ENCODE measurements at regions not wholly inside any gene's neighbourhood (a gene's known extent, or its start where the extent isn't known, plus 50 kb on each side); places are given as distances from the start of the nearest gene placed in this dataset.

DNA sequence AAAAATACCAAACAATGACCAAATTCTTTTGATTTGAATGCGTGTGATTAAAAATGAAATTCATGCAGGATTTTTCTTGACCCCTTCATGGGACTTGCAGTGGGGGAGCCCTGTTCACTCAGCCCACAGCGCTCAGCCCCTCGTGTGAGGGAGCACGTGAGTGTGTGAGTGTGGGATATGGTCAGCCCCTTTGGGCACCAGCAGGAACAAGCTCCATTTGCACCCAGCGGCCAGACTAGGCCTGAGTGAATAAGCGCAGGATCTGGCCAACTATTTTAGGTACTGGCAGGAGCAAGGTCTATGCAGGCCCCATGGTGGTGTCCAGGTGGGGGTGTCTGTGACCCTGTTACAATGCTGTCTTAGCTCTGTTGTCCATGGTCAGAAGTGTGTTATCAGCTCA is 1631.2 kb downstream of the BRINP3 start:
- Histone ChIP-seq H3K4me1 (ENCODE audit: control insufficient read depth in 3 of 3, insufficient read depth in 3 of 3, low read length in 3 of 3) (no peaks in the 10 kb centered on the region), H3K4me3 (ENCODE audit: low read length in 3 of 3) (no peak overlapping the region), H3K9ac (ENCODE audit: low read depth in 1 of 3, low read length in 3 of 3) (no peak overlapping the region), H3K9me3 (ENCODE audit: control insufficient read depth in 3 of 3, low read length in 3 of 3) (no peaks in the 10 kb centered on the region), H3K36me3 (ENCODE audit: control insufficient read depth in 3 of 3, insufficient read depth in 3 of 3, low read length in 3 of 3) (no peaks in the 10 kb centered on the region), H3K27ac (ENCODE audit: low read depth, low read length) (no peak overlapping the region), H3K27me3 (ENCODE audit: control insufficient read depth in 3 of 3, insufficient read depth in 3 of 3, low read length in 3 of 3) (no peaks in the 10 kb centered on the region)

DNA sequence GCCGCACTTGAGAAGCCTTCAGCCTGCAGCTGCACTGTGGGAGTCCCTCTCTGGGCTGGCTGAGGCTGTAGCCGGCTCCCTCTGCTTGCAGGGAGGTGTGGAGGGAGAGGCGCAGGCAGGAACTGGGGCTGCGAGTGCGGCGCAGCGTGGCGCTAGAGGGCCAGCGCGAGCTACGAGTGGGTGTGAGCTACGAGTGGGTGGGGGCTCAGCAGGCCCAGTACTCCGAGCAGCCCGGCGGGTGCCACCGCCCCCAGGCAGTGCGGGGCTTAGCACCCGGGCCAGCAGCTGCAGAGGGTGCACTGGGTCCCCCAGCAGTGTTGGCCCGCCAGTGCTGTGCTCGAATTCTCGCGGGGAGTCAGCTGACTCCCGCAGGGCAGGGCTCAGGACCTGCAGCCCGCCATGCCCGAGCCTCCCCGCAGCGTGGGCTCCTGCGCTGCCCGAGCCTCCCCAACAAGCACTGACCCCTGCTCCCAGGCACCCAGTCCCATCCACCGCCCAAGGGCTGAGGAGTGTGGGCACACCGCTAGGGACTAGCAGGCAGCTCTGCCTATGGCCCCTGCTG is 1620.1 kb downstream of the BRINP3 start:
- Histone ChIP-seq H3K4me3 (ENCODE audit: low read length in 3 of 3) (no peak overlapping the region), H3K9me3 (ENCODE audit: control insufficient read depth in 3 of 3, low read length in 3 of 3) (peaks cover 0 to 3% (median 0%) of the 10 kb centered on the region in 3 donors)

DNA sequence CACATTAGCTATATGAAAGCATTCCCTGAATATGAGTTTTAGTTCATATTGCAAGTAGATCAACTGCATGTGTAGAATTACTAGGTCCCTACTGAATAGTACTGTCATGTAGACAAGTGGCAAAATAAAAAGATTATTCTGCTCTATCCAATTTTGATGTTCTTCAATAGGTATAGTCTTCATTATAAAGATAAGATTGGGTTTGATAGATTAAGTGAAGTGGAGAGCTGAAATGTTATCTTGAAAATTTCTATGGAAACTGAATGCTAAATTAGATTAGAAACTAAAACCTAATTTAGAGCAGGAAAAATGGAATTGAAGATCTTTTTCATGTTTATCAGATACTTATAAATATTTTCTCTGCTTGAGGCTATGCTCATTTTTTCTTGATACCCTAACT is 1610.0 kb downstream of the BRINP3 start:
- Histone ChIP-seq H3K36me3 (ENCODE audit: control insufficient read depth in 3 of 3, insufficient read depth in 3 of 3, low read length in 3 of 3) (no peaks in the 10 kb centered on the region), H3K4me1 (ENCODE audit: control insufficient read depth in 3 of 3, insufficient read depth in 3 of 3, low read length in 3 of 3) (no peaks in the 10 kb centered on the region), H3K4me3 (ENCODE audit: low read length in 3 of 3) (no peak overlapping the region), H3K9ac (ENCODE audit: low read depth in 1 of 3, low read length in 3 of 3) (no peak overlapping the region), H3K9me3 (ENCODE audit: control insufficient read depth in 3 of 3, low read length in 3 of 3) (no peaks in the 10 kb centered on the region), H3K27me3 (ENCODE audit: control insufficient read depth in 3 of 3, insufficient read depth in 3 of 3, low read length in 3 of 3) (no peaks in the 10 kb centered on the region), H3K27ac (ENCODE audit: low read depth, low read length) (no peak overlapping the region)

More for the DNA sequence above, 1620.1 kb downstream of the BRINP3 start:
- H3K9ac ChIP-seq (ENCODE audit: low read depth in 1 of 3, low read length in 3 of 3): no peak overlapping the region
- H3K4me1 ChIP-seq (ENCODE audit: control insufficient read depth in 3 of 3, insufficient read depth in 3 of 3, low read length in 3 of 3): no peaks in the 10 kb centered on the region
- H3K27ac ChIP-seq (ENCODE audit: low read depth, low read length): no peak overlapping the region
- H3K36me3 ChIP-seq (ENCODE audit: control insufficient read depth in 3 of 3, insufficient read depth in 3 of 3, low read length in 3 of 3): no peaks in the 10 kb centered on the region
- no peaks in the 10 kb centered on the region for H3K27me3 ChIP-seq (ENCODE audit: control insufficient read depth in 3 of 3, insufficient read depth in 3 of 3, low read length in 3 of 3)

GRCh38 chr1:188871164-188871563 is 1606.5 kb downstream of the BRINP3 start:
- Histone ChIP-seq H3K27me3 (ENCODE audit: control insufficient read depth in 3 of 3, insufficient read depth in 3 of 3, low read length in 3 of 3) (no peaks in the 10 kb centered on the region), H3K9me3 (ENCODE audit: control insufficient read depth in 3 of 3, low read length in 3 of 3) (peaks cover 0 to 2% (median 0%) of the 10 kb centered on the region in 3 donors), H3K4me1 (ENCODE audit: control insufficient read depth in 3 of 3, insufficient read depth in 3 of 3, low read length in 3 of 3) (no peaks in the 10 kb centered on the region), H3K9ac (ENCODE audit: low read depth in 1 of 3, low read length in 3 of 3) (no peak overlapping the region), H3K36me3 (ENCODE audit: control insufficient read depth in 3 of 3, insufficient read depth in 3 of 3, low read length in 3 of 3) (no peaks in the 10 kb centered on the region), H3K4me3 (ENCODE audit: low read length in 3 of 3) (no peak overlapping the region), H3K27ac (ENCODE audit: low read depth, low read length) (no peak overlapping the region)

DNA sequence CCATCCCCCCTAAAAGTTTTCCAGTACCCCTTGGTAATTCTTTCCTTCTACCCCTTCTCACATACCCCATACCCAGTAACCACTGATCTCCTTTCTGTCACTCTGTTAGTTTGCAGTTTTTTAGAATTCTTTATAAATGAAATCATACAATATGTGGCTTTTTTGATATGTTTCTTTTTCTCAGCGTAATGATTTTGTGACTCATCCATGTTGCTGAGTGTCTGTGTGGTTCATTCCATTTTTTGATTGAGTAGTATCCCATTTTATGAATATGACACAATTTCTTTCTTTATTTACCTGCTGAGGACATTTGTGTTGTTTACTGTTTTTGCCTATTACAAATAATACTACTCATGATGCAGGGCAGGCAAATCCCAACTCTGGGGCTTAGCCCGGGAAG is 1605.3 kb downstream of the BRINP3 start:
- H3K27me3 ChIP-seq (ENCODE audit: control insufficient read depth in 3 of 3, insufficient read depth in 3 of 3, low read length in 3 of 3): no peaks in the 10 kb centered on the region
- H3K9me3 ChIP-seq (ENCODE audit: control insufficient read depth in 3 of 3, low read length in 3 of 3): peaks cover 0 to 2% (median 0%) of the 10 kb centered on the region in 3 donors
- H3K9ac ChIP-seq (ENCODE audit: low read depth in 1 of 3, low read length in 3 of 3): no peak overlapping the region

DNA sequence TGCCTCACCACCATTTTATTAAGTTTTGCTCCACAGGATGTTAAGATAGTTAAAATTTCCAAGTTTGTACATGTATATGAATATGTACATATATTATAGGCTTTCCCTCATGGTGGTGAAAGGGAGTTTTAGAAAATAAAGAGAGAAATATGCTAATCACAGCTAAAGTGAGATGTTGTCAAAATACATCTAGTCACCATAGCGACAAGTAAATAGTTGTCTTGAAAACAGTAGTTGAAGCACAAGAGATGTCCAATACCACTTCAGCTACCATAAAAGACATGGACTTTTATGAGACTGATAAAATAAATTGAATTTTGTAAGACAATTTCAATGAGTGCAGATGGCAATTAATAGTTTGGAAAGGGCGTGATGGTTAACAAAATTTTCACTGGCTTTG is 1600.0 kb downstream of the BRINP3 start:
- no peaks in the 10 kb centered on the region for H3K27me3 ChIP-seq (ENCODE audit: control insufficient read depth in 3 of 3, insufficient read depth in 3 of 3, low read length in 3 of 3)
- H3K4me3 ChIP-seq (ENCODE audit: low read length in 3 of 3): no peak overlapping the region
- no peak overlapping the region for H3K27ac ChIP-seq (ENCODE audit: low read depth, low read length)
- H3K36me3 ChIP-seq (ENCODE audit: control insufficient read depth in 3 of 3, insufficient read depth in 3 of 3, low read length in 3 of 3): no peaks in the 10 kb centered on the region
- H3K9me3 ChIP-seq (ENCODE audit: control insufficient read depth in 3 of 3, low read length in 3 of 3): peaks cover 0 to 2% (median 0%) of the 10 kb centered on the region in 3 donors
- no peak overlapping the region for H3K9ac ChIP-seq (ENCODE audit: low read depth in 1 of 3, low read length in 3 of 3)
- H3K4me1 ChIP-seq (ENCODE audit: control insufficient read depth in 3 of 3, insufficient read depth in 3 of 3, low read length in 3 of 3): no peaks in the 10 kb centered on the region

More for the DNA sequence above, 1605.3 kb downstream of the BRINP3 start:
- Histone ChIP-seq H3K36me3 (ENCODE audit: control insufficient read depth in 3 of 3, insufficient read depth in 3 of 3, low read length in 3 of 3) (no peaks in the 10 kb centered on the region), H3K27ac (ENCODE audit: low read depth, low read length) (no peak overlapping the region), H3K4me1 (ENCODE audit: control insufficient read depth in 3 of 3, insufficient read depth in 3 of 3, low read length in 3 of 3) (no peaks in the 10 kb centered on the region), H3K4me3 (ENCODE audit: low read length in 3 of 3) (no peak overlapping the region)

GRCh38 chr1:188888386-188888785 is 1589.3 kb downstream of the BRINP3 start:
- Histone ChIP-seq H3K4me3 (ENCODE audit: low read length in 3 of 3) (no peak overlapping the region), H3K4me1 (ENCODE audit: control insufficient read depth in 3 of 3, insufficient read depth in 3 of 3, low read length in 3 of 3) (no peaks in the 10 kb centered on the region), H3K27me3 (ENCODE audit: control insufficient read depth in 3 of 3, insufficient read depth in 3 of 3, low read length in 3 of 3) (no peaks in the 10 kb centered on the region), H3K27ac (ENCODE audit: low read depth, low read length) (no peak overlapping the region), H3K36me3 (ENCODE audit: control insufficient read depth in 3 of 3, insufficient read depth in 3 of 3, low read length in 3 of 3) (no peaks in the 10 kb centered on the region), H3K9ac (ENCODE audit: low read depth in 1 of 3, low read length in 3 of 3) (no peak overlapping the region), H3K9me3 (ENCODE audit: control insufficient read depth in 3 of 3, low read length in 3 of 3) (no peaks in the 10 kb centered on the region)

- Histone ChIP-seq H3K4me3 (ENCODE audit: low read length in 3 of 3) (no peak overlapping the region), H3K9me3 (ENCODE audit: control insufficient read depth in 3 of 3, low read length in 3 of 3) (no peaks in the 10 kb centered on the region), H3K4me1 (ENCODE audit: control insufficient read depth in 3 of 3, insufficient read depth in 3 of 3, low read length in 3 of 3) (no peaks in the 10 kb centered on the region), H3K27ac (ENCODE audit: low read depth, low read length) (no peak overlapping the region), H3K27me3 (ENCODE audit: control insufficient read depth in 3 of 3, insufficient read depth in 3 of 3, low read length in 3 of 3) (no peaks in the 10 kb centered on the region), H3K36me3 (ENCODE audit: control insufficient read depth in 3 of 3, insufficient read depth in 3 of 3, low read length in 3 of 3) (no peaks in the 10 kb centered on the region), H3K9ac (ENCODE audit: low read depth in 1 of 3, low read length in 3 of 3) (no peak overlapping the region)
Observed at GRCh38 chr1:188889166-188889565, 1588.5 kb downstream of the BRINP3 start.

GRCh38 chr1:188891958-188892357 is 1585.7 kb downstream of the BRINP3 start:
- H3K4me1 ChIP-seq (ENCODE audit: control insufficient read depth in 3 of 3, insufficient read depth in 3 of 3, low read length in 3 of 3): no peaks in the 10 kb centered on the region
- H3K27me3 ChIP-seq (ENCODE audit: control insufficient read depth in 3 of 3, insufficient read depth in 3 of 3, low read length in 3 of 3): no peaks in the 10 kb centered on the region
- no peaks in the 10 kb centered on the region for H3K9me3 ChIP-seq (ENCODE audit: control insufficient read depth in 3 of 3, low read length in 3 of 3)
- no peaks in the 10 kb centered on the region for H3K36me3 ChIP-seq (ENCODE audit: control insufficient read depth in 3 of 3, insufficient read depth in 3 of 3, low read length in 3 of 3)
- H3K27ac ChIP-seq (ENCODE audit: low read depth, low read length): no peak overlapping the region
- H3K4me3 ChIP-seq (ENCODE audit: low read length in 3 of 3): no peak overlapping the region
- no peak overlapping the region for H3K9ac ChIP-seq (ENCODE audit: low read depth in 1 of 3, low read length in 3 of 3)

- Histone ChIP-seq H3K36me3 (ENCODE audit: control insufficient read depth in 3 of 3, insufficient read depth in 3 of 3, low read length in 3 of 3) (no peaks in the 10 kb centered on the region), H3K27me3 (ENCODE audit: control insufficient read depth in 3 of 3, insufficient read depth in 3 of 3, low read length in 3 of 3) (no peaks in the 10 kb centered on the region), H3K4me1 (ENCODE audit: control insufficient read depth in 3 of 3, insufficient read depth in 3 of 3, low read length in 3 of 3) (no peaks in the 10 kb centered on the region), H3K27ac (ENCODE audit: low read depth, low read length) (no peak overlapping the region), H3K4me3 (ENCODE audit: low read length in 3 of 3) (no peak overlapping the region), H3K9ac (ENCODE audit: low read depth in 1 of 3, low read length in 3 of 3) (no peak overlapping the region), H3K9me3 (ENCODE audit: control insufficient read depth in 3 of 3, low read length in 3 of 3) (no peaks in the 10 kb centered on the region)
Observed at GRCh38 chr1:188895611-188896010, 1582.1 kb downstream of the BRINP3 start.

Measured in skeletal muscle tissue (tissue), 3 donors.